ENCODE measurements at regions not wholly inside any gene's neighbourhood (a gene's known extent, or its start where the extent isn't known, plus 50 kb on each side); places are given as distances from the start of the nearest gene placed in this dataset.

DNA sequence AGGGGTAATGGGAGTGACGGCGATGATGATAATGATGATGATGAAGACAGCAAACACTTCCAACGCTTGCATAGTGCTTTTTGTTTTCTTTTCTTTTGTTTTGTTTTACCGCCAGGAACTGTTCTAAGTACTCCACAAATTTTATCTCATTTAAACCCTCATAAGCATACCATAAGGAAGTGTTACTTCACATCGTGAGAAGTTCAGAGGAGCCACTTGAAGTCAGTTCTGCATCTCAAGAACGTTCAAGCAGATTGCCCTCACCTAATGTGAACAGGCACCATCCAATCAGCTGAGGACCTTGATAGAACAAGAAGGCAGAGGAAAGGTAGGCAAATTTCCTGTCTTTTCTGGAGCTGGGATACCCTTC lies 104.1 kb downstream of the LSM3 start:
- no peak for TF ChIP-seq TAF1 (IDR thresholded peaks at IDR 0.05; ENCODE audit: borderline replicate concordance, low read depth, low read length)
- no peak for TF ChIP-seq POLR2AphosphoS5 (IDR thresholded peaks at IDR 0.05; ENCODE audit: low read depth, low read length)
